IPS-11a (cell line): ENCODE measurements at regions not wholly inside any gene's neighbourhood (a gene's known extent, or its start where the extent isn't known, plus 50 kb on each side); places are given as distances from the start of the nearest gene placed in this dataset.

ENCODE experiments used
- H3K4me3 ChIP-seq: one replicate; pipeline ENCODE4 v1.5.1; 2013; ENCODE audit warnings: low read depth, low read length, control low read depth

GRCh38 chr3:168476360-168476980, 380.7 kb upstream of the GOLIM4 start:
- H3K4me3 ChIP-seq, result no peak overlapping the region

GRCh38 chr3:168475704-168476103, 380.0 kb upstream of the GOLIM4 start:
- H3K4me3 ChIP-seq, result no peak overlapping the region

GRCh38 chr3:168473334-168473890, 377.7 kb upstream of the GOLIM4 start:
- no peak overlapping the region for H3K4me3 ChIP-seq

- H3K4me3 ChIP-seq, result no peak overlapping the region
Observed at GRCh38 chr3:168472783-168473182, 377.1 kb upstream of the GOLIM4 start.

GRCh38 chr3:168470380-168470779, 374.7 kb upstream of the GOLIM4 start:
- no peak overlapping the region for H3K4me3 ChIP-seq

GRCh38 chr3:168469436-168469835, 373.7 kb upstream of the GOLIM4 start:
- no peak overlapping the region for H3K4me3 ChIP-seq

GRCh38 chr3:168467115-168467714, 371.5 kb upstream of the GOLIM4 start:
- no peak overlapping the region for H3K4me3 ChIP-seq

GRCh38 chr3:168461793-168462192, 366.1 kb upstream of the GOLIM4 start:
- no peak overlapping the region for H3K4me3 ChIP-seq

- H3K4me3 ChIP-seq, result no peak overlapping the region
Observed at GRCh38 chr3:168459226-168459784, 363.6 kb upstream of the GOLIM4 start.

- H3K4me3 ChIP-seq, result no peak overlapping the region
Observed at GRCh38 chr3:168457954-168458539, 362.3 kb upstream of the GOLIM4 start.

- H3K4me3 ChIP-seq, result no peak overlapping the region
Observed at GRCh38 chr3:168455814-168456213, 360.1 kb upstream of the GOLIM4 start.

- H3K4me3 ChIP-seq, result no peak overlapping the region
Observed at GRCh38 chr3:168453623-168454022, 357.9 kb upstream of the GOLIM4 start.

GRCh38 chr3:168443965-168444364, 348.2 kb upstream of the GOLIM4 start:
- no peak overlapping the region for H3K4me3 ChIP-seq

GRCh38 chr3:168442502-168442901, 346.8 kb upstream of the GOLIM4 start:
- H3K4me3 ChIP-seq, result no peak overlapping the region

GRCh38 chr3:168436245-168436724, 340.6 kb upstream of the GOLIM4 start:
- no peak overlapping the region for H3K4me3 ChIP-seq

GRCh38 chr3:168431491-168431890, 335.8 kb upstream of the GOLIM4 start:
- no peak overlapping the region for H3K4me3 ChIP-seq

- no peak overlapping the region for H3K4me3 ChIP-seq
Observed at GRCh38 chr3:168427835-168428475, 332.2 kb upstream of the GOLIM4 start.

- H3K4me3 ChIP-seq, result no peak overlapping the region
Observed at GRCh38 chr3:168427156-168427555, 331.4 kb upstream of the GOLIM4 start.

- H3K4me3 ChIP-seq, result no peak overlapping the region
Observed at GRCh38 chr3:168425936-168426595, 330.3 kb upstream of the GOLIM4 start.

GRCh38 chr3:168424059-168424734, 328.5 kb upstream of the GOLIM4 start:
- H3K4me3 ChIP-seq, result no peak overlapping the region
